OCI-LY3 (cell line): ENCODE measurements at regions not wholly inside any gene's neighbourhood (a gene's known extent, or its start where the extent isn't known, plus 50 kb on each side); places are given as distances from the start of the nearest gene placed in this dataset.

ENCODE experiments used
- EZH2phosphoT487 ChIP-seq: fragments of 200-600 bp; shearing (Covaris generic); IDR thresholded peaks from 2 replicates; pipeline ENCODE4 v1.6.1; 2018; ENCODE audit warnings: antibody characterized with exemption, mixed run types, low read depth
- TF ChIP-seq, protein P1 (sequence below): fragments of 200-600, 300-600 bp; sonication (generic); IDR thresholded peaks from 2 replicates; pipeline ENCODE4 v1.5.1; 2014; ENCODE audit warnings: antibody characterized with exemption, low read length, low read depth

DNA sequence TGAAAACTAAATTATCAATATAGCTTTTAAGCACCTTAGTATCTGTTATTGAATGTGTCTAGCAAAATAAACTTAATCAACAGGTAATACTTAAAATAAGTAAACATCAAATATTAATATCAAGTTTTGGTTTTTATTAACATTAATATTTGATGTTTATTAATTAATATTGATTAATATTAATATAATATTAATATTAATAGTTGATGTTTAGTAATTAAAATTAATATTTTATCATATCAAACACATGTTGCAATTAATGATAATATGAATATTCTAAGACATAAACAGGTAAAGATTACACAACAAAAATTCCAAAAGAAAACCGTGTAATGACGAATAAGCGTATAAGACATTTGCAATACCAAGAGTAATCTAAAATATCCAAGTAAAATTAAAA, 222.8 kb upstream of the PRR20A start:
- TF ChIP-seq, protein P1, sequence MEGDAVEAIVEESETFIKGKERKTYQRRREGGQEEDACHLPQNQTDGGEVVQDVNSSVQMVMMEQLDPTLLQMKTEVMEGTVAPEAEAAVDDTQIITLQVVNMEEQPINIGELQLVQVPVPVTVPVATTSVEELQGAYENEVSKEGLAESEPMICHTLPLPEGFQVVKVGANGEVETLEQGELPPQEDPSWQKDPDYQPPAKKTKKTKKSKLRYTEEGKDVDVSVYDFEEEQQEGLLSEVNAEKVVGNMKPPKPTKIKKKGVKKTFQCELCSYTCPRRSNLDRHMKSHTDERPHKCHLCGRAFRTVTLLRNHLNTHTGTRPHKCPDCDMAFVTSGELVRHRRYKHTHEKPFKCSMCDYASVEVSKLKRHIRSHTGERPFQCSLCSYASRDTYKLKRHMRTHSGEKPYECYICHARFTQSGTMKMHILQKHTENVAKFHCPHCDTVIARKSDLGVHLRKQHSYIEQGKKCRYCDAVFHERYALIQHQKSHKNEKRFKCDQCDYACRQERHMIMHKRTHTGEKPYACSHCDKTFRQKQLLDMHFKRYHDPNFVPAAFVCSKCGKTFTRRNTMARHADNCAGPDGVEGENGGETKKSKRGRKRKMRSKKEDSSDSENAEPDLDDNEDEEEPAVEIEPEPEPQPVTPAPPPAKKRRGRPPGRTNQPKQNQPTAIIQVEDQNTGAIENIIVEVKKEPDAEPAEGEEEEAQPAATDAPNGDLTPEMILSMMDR, result no peak
- TF ChIP-seq EZH2phosphoT487, result no peak
